Nephron (organoid): ENCODE measurements at regions not wholly inside any gene's neighbourhood (a gene's known extent, or its start where the extent isn't known, plus 50 kb on each side); places are given as distances from the start of the nearest gene placed in this dataset.

ENCODE experiments used
- H3K27ac Mint-ChIP-seq, 3 experiments: 2 replicates each; pipeline ENCODE4 v1.8.0; 2020; ENCODE audit warnings: mixed read lengths in 3 of 3, mild to moderate bottlenecking in 2 of 3, moderate library complexity in 1 of 3
- H3K27me3 Mint-ChIP-seq: 2 replicates; pipeline ENCODE4 v1.8.0; 2021; ENCODE audit warnings: low read depth, mild to moderate bottlenecking, moderate library complexity, mixed read lengths
- H3K36me3 Mint-ChIP-seq: 2 replicates; pipeline ENCODE4 v1.8.0; 2020; ENCODE audit warnings: low read depth, mixed read lengths
- H3K4me1 Mint-ChIP-seq: 2 replicates; pipeline ENCODE4 v1.8.0; 2020; ENCODE audit warnings: mixed read lengths
- H3K4me3 Mint-ChIP-seq, 3 experiments: 2 replicates each; pipeline ENCODE4 v1.8.0; 2020; ENCODE audit warnings: mild to moderate bottlenecking in 3 of 3, mixed read lengths in 3 of 3, moderate library complexity in 2 of 3
- H3K9me3 Mint-ChIP-seq: 2 replicates; pipeline ENCODE4 v1.8.0; 2020; ENCODE audit warnings: mixed read lengths
- CTCF ChIP-seq, 3 experiments: fragments of 200-600 bp; sonication (generic); IDR thresholded peaks; one replicate each; pipeline ENCODE4 v1.5.0; 2021; ENCODE audit warnings: antibody characterized with exemption in 3 of 3; ENCODE audit not compliant: unreplicated experiment in 3 of 3

GRCh38 chr16:87074641-87075318 lies 242.4 kb downstream of the C16orf95 start:
- H3K27ac Mint-ChIP-seq = peak overlapping the region in 1 of 3 experiments; percentile 16
- no peak overlapping the region for H3K4me3 Mint-ChIP-seq
- TF ChIP-seq CTCF (IDR thresholded peaks at IDR 0.05; ENCODE audit: unreplicated experiment in 3 of 3) = no peak
- peaks cover 11% of the 10 kb centered on the region for H3K36me3 Mint-ChIP-seq
- peaks cover 15% of the 10 kb centered on the region for H3K9me3 Mint-ChIP-seq
- peaks cover 14% of the 10 kb centered on the region for H3K4me1 Mint-ChIP-seq
- peaks cover 57% of the 10 kb centered on the region for H3K27me3 Mint-ChIP-seq

- TF ChIP-seq CTCF (IDR thresholded peaks at IDR 0.05; ENCODE audit: unreplicated experiment in 3 of 3) = no peak
- Mint-ChIP-seq H3K4me1 (peaks cover 8% of the 10 kb centered on the region), H3K27ac (peak overlapping the region in 1 of 3 experiments; percentile 16), H3K4me3 (no peak overlapping the region), H3K36me3 (peaks cover 13% of the 10 kb centered on the region), H3K9me3 (peaks cover 19% of the 10 kb centered on the region), H3K27me3 (peaks cover 51% of the 10 kb centered on the region)
Measured at GRCh38 chr16:87075319-87075860, 241.8 kb downstream of the C16orf95 start.

- Mint-ChIP-seq H3K27me3 (peaks cover 44% of the 10 kb centered on the region), H3K4me1 (peaks cover 7% of the 10 kb centered on the region), H3K9me3 (peaks cover 30% of the 10 kb centered on the region), H3K27ac (no peak overlapping the region), H3K36me3 (peaks cover 23% of the 10 kb centered on the region), H3K4me3 (no peak overlapping the region)
- no peak for TF ChIP-seq CTCF (IDR thresholded peaks at IDR 0.05; ENCODE audit: unreplicated experiment in 3 of 3)
Measured at GRCh38 chr16:87076331-87076949, 240.8 kb downstream of the C16orf95 start.

GRCh38 chr16:87076950-87077749 lies 240.0 kb downstream of the C16orf95 start:
- peak; percentile 13 to 46 (median 29) for TF ChIP-seq CTCF (IDR thresholded peaks at IDR 0.05; ENCODE audit: unreplicated experiment in 3 of 3)
- peaks cover 39% of the 10 kb centered on the region for H3K27me3 Mint-ChIP-seq
- no peak overlapping the region for H3K27ac Mint-ChIP-seq
- H3K4me3 Mint-ChIP-seq = no peak overlapping the region
- peaks cover 26% of the 10 kb centered on the region for H3K36me3 Mint-ChIP-seq
- peaks cover 37% of the 10 kb centered on the region for H3K9me3 Mint-ChIP-seq
- peaks cover 7% of the 10 kb centered on the region for H3K4me1 Mint-ChIP-seq

GRCh38 chr16:87077750-87078127 lies 239.5 kb downstream of the C16orf95 start:
- peaks cover 43% of the 10 kb centered on the region for H3K9me3 Mint-ChIP-seq
- TF ChIP-seq CTCF (IDR thresholded peaks at IDR 0.05; ENCODE audit: unreplicated experiment in 3 of 3) = no peak
- H3K4me3 Mint-ChIP-seq = no peak overlapping the region
- peaks cover 29% of the 10 kb centered on the region for H3K36me3 Mint-ChIP-seq
- no peak overlapping the region for H3K27ac Mint-ChIP-seq
- H3K4me1 Mint-ChIP-seq = peaks cover 7% of the 10 kb centered on the region
- H3K27me3 Mint-ChIP-seq = peaks cover 33% of the 10 kb centered on the region
